B cell (primary cell): ENCODE measurements at regions not wholly inside any gene's neighbourhood (a gene's known extent, or its start where the extent isn't known, plus 50 kb on each side); places are given as distances from the start of the nearest gene placed in this dataset.

Experiments used
- EZH2 ChIP-seq: IDR thresholded peaks from 2 replicates; pipeline ENCODE4 v1.6.1; 2012; ENCODE audit warnings: borderline replicate concordance, low read depth, mild to moderate bottlenecking, moderate library complexity, low read length; ENCODE audit not compliant: insufficient read depth, poor library complexity, severe bottlenecking
- TF ChIP-seq, protein P1 (sequence below): fragments of 200-600 bp; IDR thresholded peaks from one replicate; pipeline ENCODE4 v1.8.0; 2022; ENCODE audit warnings: antibody characterized with exemption, mild to moderate bottlenecking

DNA sequence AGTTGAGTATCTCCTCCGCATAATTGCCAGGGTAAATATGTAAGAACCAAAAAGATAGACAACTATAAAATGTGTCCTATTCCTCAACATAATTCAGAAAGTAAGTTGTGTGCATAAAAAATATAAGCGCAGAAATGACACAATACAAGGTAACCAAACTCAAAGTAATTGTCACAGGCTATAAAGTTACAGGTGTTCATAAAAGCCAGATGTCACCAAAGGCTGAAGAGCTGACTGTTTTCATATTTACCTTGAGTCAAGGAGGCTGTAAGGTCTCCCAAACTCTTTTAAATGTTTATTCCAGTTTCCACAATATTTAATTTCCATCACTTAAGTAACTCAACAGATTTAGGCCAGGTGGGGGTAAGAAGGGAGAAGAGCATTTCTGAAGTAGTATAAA, 192.2 kb upstream of the MARCKS start:
- TF ChIP-seq, protein P1, sequence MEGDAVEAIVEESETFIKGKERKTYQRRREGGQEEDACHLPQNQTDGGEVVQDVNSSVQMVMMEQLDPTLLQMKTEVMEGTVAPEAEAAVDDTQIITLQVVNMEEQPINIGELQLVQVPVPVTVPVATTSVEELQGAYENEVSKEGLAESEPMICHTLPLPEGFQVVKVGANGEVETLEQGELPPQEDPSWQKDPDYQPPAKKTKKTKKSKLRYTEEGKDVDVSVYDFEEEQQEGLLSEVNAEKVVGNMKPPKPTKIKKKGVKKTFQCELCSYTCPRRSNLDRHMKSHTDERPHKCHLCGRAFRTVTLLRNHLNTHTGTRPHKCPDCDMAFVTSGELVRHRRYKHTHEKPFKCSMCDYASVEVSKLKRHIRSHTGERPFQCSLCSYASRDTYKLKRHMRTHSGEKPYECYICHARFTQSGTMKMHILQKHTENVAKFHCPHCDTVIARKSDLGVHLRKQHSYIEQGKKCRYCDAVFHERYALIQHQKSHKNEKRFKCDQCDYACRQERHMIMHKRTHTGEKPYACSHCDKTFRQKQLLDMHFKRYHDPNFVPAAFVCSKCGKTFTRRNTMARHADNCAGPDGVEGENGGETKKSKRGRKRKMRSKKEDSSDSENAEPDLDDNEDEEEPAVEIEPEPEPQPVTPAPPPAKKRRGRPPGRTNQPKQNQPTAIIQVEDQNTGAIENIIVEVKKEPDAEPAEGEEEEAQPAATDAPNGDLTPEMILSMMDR, result no peak
- no peak for TF ChIP-seq EZH2
